Panc1 (cell line): ENCODE measurements at regions not wholly inside any gene's neighbourhood (a gene's known extent, or its start where the extent isn't known, plus 50 kb on each side); places are given as distances from the start of the nearest gene placed in this dataset.

Source experiments
- POLR2AphosphoS5 ChIP-seq: IDR thresholded peaks from 2 replicates; pipeline ENCODE4 v1.6.1; 2012; ENCODE audit warnings: mild to moderate bottlenecking, low read depth, low read length, moderate library complexity
- SIN3A ChIP-seq: IDR thresholded peaks from 2 replicates; pipeline ENCODE4 v1.6.1; 2012; ENCODE audit warnings: low read depth, mild to moderate bottlenecking, low read length, moderate library complexity, borderline replicate concordance; ENCODE audit not compliant: insufficient read depth
- TCF7L2 ChIP-seq: IDR thresholded peaks from 2 replicates; pipeline ENCODE4 v1.6.1; 2011; ENCODE audit warnings: mild to moderate bottlenecking, low read depth, low read length, inconsistent platforms
- TF ChIP-seq, protein P1 (sequence below): fragments of 450-650 bp; IDR thresholded peaks from 2 replicates; pipeline ENCODE4 v1.5.1; 2017; ENCODE audit warnings: mild to moderate bottlenecking
- TF ChIP-seq, protein P2 (sequence below), 2 experiments: IDR thresholded peaks; 2 replicates each; pipeline ENCODE4 v1.6.1; 2011 to 2012; ENCODE audit warnings: low read depth in 2 of 2, control low read depth in 1 of 2, low read length in 1 of 2, mild to moderate bottlenecking in 1 of 2, moderate library complexity in 1 of 2; ENCODE audit not compliant: insufficient read depth in 1 of 2

DNA sequence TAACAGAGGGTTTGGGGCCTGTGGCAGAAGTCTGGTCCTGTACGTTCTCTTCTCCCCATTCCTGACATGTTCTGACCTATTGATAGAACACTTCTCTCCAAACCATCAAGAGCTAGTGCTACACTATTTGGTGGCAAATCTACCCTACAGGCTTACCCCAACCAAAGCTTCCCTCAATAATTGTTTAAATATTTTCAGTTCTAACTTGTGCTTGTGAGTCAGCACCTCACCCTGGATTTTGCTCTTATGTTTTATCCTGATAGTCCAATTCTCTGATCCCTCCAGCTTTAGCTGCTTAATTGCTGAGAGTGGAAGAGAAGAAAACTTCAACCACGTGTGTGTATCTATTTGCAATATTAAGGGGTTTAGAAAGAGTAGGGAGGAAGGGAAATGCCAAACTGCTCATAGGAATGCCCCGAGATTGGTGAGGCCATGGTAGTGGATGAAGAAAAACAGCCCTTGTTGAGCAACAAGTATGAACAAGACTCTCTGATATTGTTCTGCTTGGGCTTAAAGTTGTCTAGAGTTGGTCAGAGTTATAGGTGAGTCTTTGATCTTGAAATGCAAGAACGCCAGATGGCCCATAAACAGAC lies 67.8 kb upstream of the PARD3B start:
- TF ChIP-seq, protein P1, sequence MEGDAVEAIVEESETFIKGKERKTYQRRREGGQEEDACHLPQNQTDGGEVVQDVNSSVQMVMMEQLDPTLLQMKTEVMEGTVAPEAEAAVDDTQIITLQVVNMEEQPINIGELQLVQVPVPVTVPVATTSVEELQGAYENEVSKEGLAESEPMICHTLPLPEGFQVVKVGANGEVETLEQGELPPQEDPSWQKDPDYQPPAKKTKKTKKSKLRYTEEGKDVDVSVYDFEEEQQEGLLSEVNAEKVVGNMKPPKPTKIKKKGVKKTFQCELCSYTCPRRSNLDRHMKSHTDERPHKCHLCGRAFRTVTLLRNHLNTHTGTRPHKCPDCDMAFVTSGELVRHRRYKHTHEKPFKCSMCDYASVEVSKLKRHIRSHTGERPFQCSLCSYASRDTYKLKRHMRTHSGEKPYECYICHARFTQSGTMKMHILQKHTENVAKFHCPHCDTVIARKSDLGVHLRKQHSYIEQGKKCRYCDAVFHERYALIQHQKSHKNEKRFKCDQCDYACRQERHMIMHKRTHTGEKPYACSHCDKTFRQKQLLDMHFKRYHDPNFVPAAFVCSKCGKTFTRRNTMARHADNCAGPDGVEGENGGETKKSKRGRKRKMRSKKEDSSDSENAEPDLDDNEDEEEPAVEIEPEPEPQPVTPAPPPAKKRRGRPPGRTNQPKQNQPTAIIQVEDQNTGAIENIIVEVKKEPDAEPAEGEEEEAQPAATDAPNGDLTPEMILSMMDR, result no peak
- no peak for TF ChIP-seq POLR2AphosphoS5
- no peak for TF ChIP-seq TCF7L2
- TF ChIP-seq SIN3A, result no peak
- TF ChIP-seq, protein P2, sequence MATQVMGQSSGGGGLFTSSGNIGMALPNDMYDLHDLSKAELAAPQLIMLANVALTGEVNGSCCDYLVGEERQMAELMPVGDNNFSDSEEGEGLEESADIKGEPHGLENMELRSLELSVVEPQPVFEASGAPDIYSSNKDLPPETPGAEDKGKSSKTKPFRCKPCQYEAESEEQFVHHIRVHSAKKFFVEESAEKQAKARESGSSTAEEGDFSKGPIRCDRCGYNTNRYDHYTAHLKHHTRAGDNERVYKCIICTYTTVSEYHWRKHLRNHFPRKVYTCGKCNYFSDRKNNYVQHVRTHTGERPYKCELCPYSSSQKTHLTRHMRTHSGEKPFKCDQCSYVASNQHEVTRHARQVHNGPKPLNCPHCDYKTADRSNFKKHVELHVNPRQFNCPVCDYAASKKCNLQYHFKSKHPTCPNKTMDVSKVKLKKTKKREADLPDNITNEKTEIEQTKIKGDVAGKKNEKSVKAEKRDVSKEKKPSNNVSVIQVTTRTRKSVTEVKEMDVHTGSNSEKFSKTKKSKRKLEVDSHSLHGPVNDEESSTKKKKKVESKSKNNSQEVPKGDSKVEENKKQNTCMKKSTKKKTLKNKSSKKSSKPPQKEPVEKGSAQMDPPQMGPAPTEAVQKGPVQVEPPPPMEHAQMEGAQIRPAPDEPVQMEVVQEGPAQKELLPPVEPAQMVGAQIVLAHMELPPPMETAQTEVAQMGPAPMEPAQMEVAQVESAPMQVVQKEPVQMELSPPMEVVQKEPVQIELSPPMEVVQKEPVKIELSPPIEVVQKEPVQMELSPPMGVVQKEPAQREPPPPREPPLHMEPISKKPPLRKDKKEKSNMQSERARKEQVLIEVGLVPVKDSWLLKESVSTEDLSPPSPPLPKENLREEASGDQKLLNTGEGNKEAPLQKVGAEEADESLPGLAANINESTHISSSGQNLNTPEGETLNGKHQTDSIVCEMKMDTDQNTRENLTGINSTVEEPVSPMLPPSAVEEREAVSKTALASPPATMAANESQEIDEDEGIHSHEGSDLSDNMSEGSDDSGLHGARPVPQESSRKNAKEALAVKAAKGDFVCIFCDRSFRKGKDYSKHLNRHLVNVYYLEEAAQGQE (IDR thresholded peaks at IDR 0.05; ENCODE audit: insufficient read depth in 1 of 2, low read depth in 2 of 2, low read length in 1 of 2), result no peak
